Thoracic aorta (tissue), 2 donors: ENCODE measurements at regions not wholly inside any gene's neighbourhood (a gene's known extent, or its start where the extent isn't known, plus 50 kb on each side); places are given as distances from the start of the nearest gene placed in this dataset.

Experiments
- ATAC-seq: fragments of 150-250 bp; one replicate; pipeline ENCODE4 v1.8.0; 2017; ENCODE audit warnings: low read depth; ENCODE audit not compliant: insufficient number of reproducible peaks, low FRiP score
- DNase-seq: peaks from one replicate; pipeline ENCODE4 v3.0.0-alpha.2; 2020; ENCODE audit warnings: low spot score
- H3K27ac ChIP-seq, 2 donors: fragments of 200-600 bp; sonication (generic); 1 replicate in 1 of 2; 2 replicates in 1 of 2; pipeline ENCODE4 v1.5.1; 2016; ENCODE audit warnings: mild to moderate bottlenecking in 2 of 2, moderate library complexity in 2 of 2
- H3K27me3 ChIP-seq: fragments of 200-600 bp; sonication (generic); replicated peaks from 2 replicates; pipeline ENCODE4 v1.6.0; 2016; ENCODE audit warnings: mild to moderate bottlenecking; ENCODE audit not compliant: insufficient read depth
- H3K36me3 ChIP-seq: fragments of 200-600 bp; sonication (generic); one replicate; pipeline ENCODE4 v1.5.1; 2016
- H3K4me1 ChIP-seq, 2 donors: fragments of 200-600 bp; sonication (generic); 1 replicate in 1 of 2; 2 replicates in 1 of 2; pipeline versions ENCODE4 v1.5.1 to v1.6.0; 2016; ENCODE audit warnings: low read depth in 2 of 2, mild to moderate bottlenecking in 1 of 2; ENCODE audit not compliant: control insufficient read depth in 1 of 2
- H3K4me3 ChIP-seq: fragments of 200-600 bp; sonication (generic); 2 replicates; pipeline ENCODE4 v1.5.1; 2016; ENCODE audit warnings: mild to moderate bottlenecking
- H3K9me3 ChIP-seq: fragments of 200-600 bp; sonication (generic); 2 replicates; pipeline ENCODE4 v1.5.1; 2016
- CTCF ChIP-seq: fragments of 200-600 bp; sonication (generic); IDR thresholded peaks from one replicate; pipeline ENCODE4 v1.5.1; 2019; ENCODE audit warnings: antibody characterized with exemption

GRCh38 chr16:85541619-85541979, 71.5 kb upstream of the GSE1 start:
- Histone ChIP-seq H3K27me3 (no peaks in the 10 kb centered on the region), H3K27ac (no peak overlapping the region), H3K36me3 (no peaks in the 10 kb centered on the region), H3K4me1 (no peaks in the 10 kb centered on the region), H3K4me3 (no peak overlapping the region), H3K9me3 (peaks cover 2% of the 10 kb centered on the region)
- DNase-seq (no peak), ATAC-seq (no peak)
- TF ChIP-seq CTCF, result no peak

DNA sequence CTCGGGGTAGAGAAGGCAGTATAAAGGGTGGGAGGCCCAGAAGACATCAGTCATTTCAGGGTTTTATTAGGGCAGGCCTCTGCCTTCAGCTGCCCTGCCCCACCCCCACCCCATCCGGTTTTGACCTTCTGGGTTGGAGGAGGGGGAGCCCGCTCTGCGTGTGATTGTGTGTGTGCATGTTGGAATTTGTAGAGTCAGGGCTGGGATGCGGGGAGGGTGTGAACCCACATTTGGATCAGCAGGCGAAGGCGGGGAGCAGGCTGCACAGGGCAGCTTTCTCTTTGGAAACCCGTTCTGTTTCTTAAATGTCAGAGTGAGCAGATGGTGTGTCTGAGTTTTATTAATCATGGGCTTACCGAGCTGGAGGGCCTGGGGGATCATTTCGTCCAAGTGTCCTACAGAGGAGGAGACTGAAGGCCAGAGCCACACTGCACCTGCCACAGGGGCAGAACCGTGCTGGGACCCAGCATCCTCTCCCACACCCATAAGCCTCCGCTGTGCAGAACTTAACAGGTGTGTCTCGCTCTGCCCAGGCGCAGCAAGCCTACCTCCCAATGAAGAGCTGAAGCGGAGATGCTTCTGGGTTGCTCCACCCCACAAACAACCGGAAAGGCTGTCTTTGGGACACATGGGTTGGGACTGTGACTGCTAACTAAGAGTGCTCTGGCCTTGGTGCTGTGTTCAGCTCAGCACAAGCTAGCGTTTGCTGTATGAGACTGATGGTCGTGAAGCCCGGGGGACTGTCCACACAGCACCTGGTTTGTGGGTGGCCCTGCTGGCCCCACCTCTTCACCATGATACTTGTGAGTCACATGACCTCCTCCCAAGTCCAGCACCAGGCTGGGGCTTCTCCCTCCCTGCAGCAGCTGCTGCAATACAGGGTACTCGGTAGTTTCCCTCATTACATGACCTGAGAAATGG, 70.9 kb upstream of the GSE1 start:
- H3K4me3 ChIP-seq, result no peak overlapping the region
- no peak for ATAC-seq
- no peak overlapping the region for H3K27ac ChIP-seq
- H3K27me3 ChIP-seq, result no peaks in the 10 kb centered on the region
- H3K9me3 ChIP-seq, result peaks cover 2% of the 10 kb centered on the region
- TF ChIP-seq CTCF, result no peak
- no peak for DNase-seq
- no peaks in the 10 kb centered on the region for H3K4me1 ChIP-seq
- no peaks in the 10 kb centered on the region for H3K36me3 ChIP-seq

- Histone ChIP-seq H3K4me1 (no peaks in the 10 kb centered on the region), H3K27ac (no peak overlapping the region), H3K36me3 (no peaks in the 10 kb centered on the region), H3K4me3 (no peak overlapping the region), H3K27me3 (no peaks in the 10 kb centered on the region), H3K9me3 (peaks cover 2% of the 10 kb centered on the region)
- ATAC-seq (no peak), DNase-seq (no peak)
- TF ChIP-seq CTCF, result no peak
These were observed 69.6 kb upstream of the GSE1 start for GRCh38 chr16:85543536-85543935.

- no peak for TF ChIP-seq CTCF
- no peak for DNase-seq
- Histone ChIP-seq H3K27ac (no peak overlapping the region), H3K27me3 (no peaks in the 10 kb centered on the region), H3K36me3 (no peaks in the 10 kb centered on the region), H3K4me3 (no peak overlapping the region), H3K9me3 (peaks cover 2% of the 10 kb centered on the region), H3K4me1 (no peaks in the 10 kb centered on the region)
- ATAC-seq, result no peak
These were observed 69.1 kb upstream of the GSE1 start for GRCh38 chr16:85544016-85544415.

DNA sequence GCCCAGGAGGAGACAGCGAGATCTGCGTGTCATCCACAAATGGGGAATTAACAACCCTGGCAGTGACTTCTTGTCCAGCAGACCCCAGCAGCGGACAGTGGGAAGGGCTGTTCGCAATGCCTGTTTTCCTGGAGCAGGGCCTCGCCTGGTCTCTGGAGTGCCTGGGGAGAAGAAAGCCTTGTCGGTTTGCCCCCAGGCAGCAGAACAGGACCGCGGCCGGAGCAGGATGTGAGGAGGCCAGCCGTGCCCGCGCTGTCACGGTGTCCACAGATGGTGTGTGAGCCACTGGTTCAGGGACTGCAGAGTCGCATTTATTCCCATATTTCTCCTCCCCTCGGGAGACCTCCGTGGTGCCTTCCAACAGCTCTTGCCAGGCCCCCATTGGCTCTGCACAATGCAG, 68.5 kb upstream of the GSE1 start:
- H3K4me1 ChIP-seq, result no peaks in the 10 kb centered on the region
- TF ChIP-seq CTCF, result no peak
- H3K4me3 ChIP-seq, result no peak overlapping the region
- H3K9me3 ChIP-seq, result peaks cover 2% of the 10 kb centered on the region
- no peak overlapping the region for H3K27ac ChIP-seq
- H3K27me3 ChIP-seq, result no peaks in the 10 kb centered on the region
- ATAC-seq (no peak), DNase-seq (no peak)
- H3K36me3 ChIP-seq, result no peaks in the 10 kb centered on the region
